GM12878 (cell line): ENCODE measurements at regions not wholly inside any gene's neighbourhood (a gene's known extent, or its start where the extent isn't known, plus 50 kb on each side); places are given as distances from the start of the nearest gene placed in this dataset.

ENCODE experiments used
- ATAC-seq: fragments of 200-7000 bp; cut with Tn5 transposase; 3 replicates; pipeline ENCODE4 v1.9.1; 2020; ENCODE audit warnings: mild to moderate bottlenecking, moderate library complexity
- BruUV-seq: library from RNA; stranded (reverse); fragments of 400-500 nt; replicated peaks from 2 replicates; lab custom pipeline; 2021; lab: Mats Ljungman, UMichigan
- CTCF ChIA-PET: fragments of 300-600 bp; sonication (Branson Sonifier 250); formaldehyde crosslinking; extraction: SDS; loops from one replicate; lab custom pipeline; 2021; ENCODE audit warnings: inconsistent platforms; lab: Yijun Ruan, JAX
- POLR2A ChIA-PET: fragments of 350-600 bp; formaldehyde crosslinking; extraction: SDS; loops from one replicate; lab custom pipeline; 2021; ENCODE audit warnings: inconsistent platforms; lab: Charles Lee
- RAD21 ChIA-PET: fragments of 300-600 bp; sonication (Branson Sonifier 250); formaldehyde crosslinking; loops from one replicate; lab custom pipeline; 2023; ENCODE audit warnings: antibody characterized with exemption; ENCODE audit not compliant: unreplicated experiment; lab: Charles Lee
- SMC1A ChIA-PET: fragments of 300-600 bp; sonication (Branson Sonifier 250); formaldehyde crosslinking; loops from one replicate; lab custom pipeline; 2023; ENCODE audit not compliant: unreplicated experiment, uncharacterized antibody; lab: Charles Lee
- DNase-seq: peaks from one replicate; pipeline ENCODE4 v3.0.0-alpha.2; 2011; ENCODE audit warnings: low read depth, low spot score
- FAIRE-seq: peaks from 3 replicates; lab custom pipeline; 2011; peaks lifted over from hg19 to GRCh38; lab: Jason Lieb, UNC
- H2AFZ ChIP-seq: 2 replicates; pipeline ENCODE4 v1.6.0; 2011; ENCODE audit warnings: low read depth, low read length, control low read depth; ENCODE audit not compliant: control insufficient read depth
- H3K27ac ChIP-seq: 2 replicates; pipeline ENCODE4 v1.5.1; 2011; ENCODE audit warnings: control low read depth; ENCODE audit not compliant: control insufficient read depth, insufficient read depth
- H3K27me3 ChIP-seq, 2 experiments: replicated peaks in 1 of 2; 2 replicates each; pipeline versions ENCODE4 v1.6.0 to v1.6.1; 2011; ENCODE audit warnings: low read length in 1 of 2; ENCODE audit not compliant: control insufficient read depth in 2 of 2, insufficient read depth in 2 of 2
- H3K36me3 ChIP-seq, 2 experiments: 2 replicates each; pipeline ENCODE4 v1.5.1; 2011; ENCODE audit warnings: low read length in 1 of 2; ENCODE audit not compliant: control insufficient read depth in 2 of 2, insufficient read depth in 2 of 2
- H3K4me1 ChIP-seq: 2 replicates; pipeline ENCODE4 v1.6.1; 2011; ENCODE audit warnings: mild to moderate bottlenecking, low read length, moderate library complexity, mixed read lengths; ENCODE audit not compliant: control insufficient read depth, insufficient read depth
- H3K4me2 ChIP-seq: 2 replicates; pipeline ENCODE4 v1.6.0; 2011; ENCODE audit warnings: control low read depth; ENCODE audit not compliant: control insufficient read depth, insufficient read depth
- H3K4me3 ChIP-seq: fragments of 200-600 bp; sonication (generic); 2 replicates; pipeline ENCODE4 v1.5.1; 2016
- H3K79me2 ChIP-seq: 2 replicates; pipeline ENCODE4 v1.6.0; 2011; ENCODE audit warnings: low read length; ENCODE audit not compliant: control insufficient read depth, insufficient read depth
- H3K9ac ChIP-seq: 2 replicates; pipeline ENCODE4 v1.8.0; 2011; ENCODE audit warnings: low read length, control low read depth, mixed read lengths; ENCODE audit not compliant: control insufficient read depth, insufficient read depth
- H3K9me3 ChIP-seq: replicated peaks from 3 replicates; pipeline ENCODE4 v1.5.1; 2011; ENCODE audit warnings: mild to moderate bottlenecking, low read length; ENCODE audit not compliant: control insufficient read depth, insufficient read depth
- H4K20me1 ChIP-seq: 2 replicates; pipeline ENCODE4 v1.6.0; 2011; ENCODE audit not compliant: control insufficient read depth, insufficient read depth
- ATF7 ChIP-seq: fragments of 450-650 bp; IDR thresholded peaks from 2 replicates; pipeline ENCODE4 v1.6.1; 2016; ENCODE audit warnings: low read depth, mild to moderate bottlenecking
- E2F4 ChIP-seq: IDR thresholded peaks from 2 replicates; pipeline ENCODE4 v1.6.1; 2012; ENCODE audit warnings: low read depth, low read length, improper control_type of control experiment
- KAT2A ChIP-seq: conservative IDR thresholded peaks from 2 replicates; pipeline ENCODE4 v1.6.1; 2011; ENCODE audit warnings: low read depth, low read length; ENCODE audit not compliant: control insufficient read depth
- LARP7 ChIP-seq: fragments of 450-650 bp; IDR thresholded peaks from 2 replicates; pipeline ENCODE4 v1.6.1; 2017; ENCODE audit warnings: mild to moderate bottlenecking
- PAX5 ChIP-seq: IDR thresholded peaks from 2 replicates; pipeline ENCODE4 v1.6.1; 2011; ENCODE audit warnings: low read depth, low read length, borderline replicate concordance
- POU2F2 ChIP-seq: IDR thresholded peaks from 3 replicates; pipeline ENCODE4 v1.6.1; 2011; ENCODE audit warnings: low read depth, mild to moderate bottlenecking, low read length, borderline replicate concordance
- RELA ChIP-seq: fragments of 450-650 bp; IDR thresholded peaks from 2 replicates; pipeline ENCODE4 v1.8.0; 2014; ENCODE audit warnings: borderline replicate concordance; ENCODE audit not compliant: partially characterized antibody
- YBX1 ChIP-seq: fragments of 450-650 bp; IDR thresholded peaks from 2 replicates; pipeline ENCODE4 v1.6.1; 2016; ENCODE audit warnings: antibody characterized with exemption
- ZNF217 ChIP-seq: fragments of 450-650 bp; IDR thresholded peaks from 2 replicates; pipeline ENCODE4 v1.6.1; 2017; ENCODE audit warnings: antibody characterized with exemption, mild to moderate bottlenecking
- ZNF274 ChIP-seq: IDR thresholded peaks from one replicate; pipeline ENCODE4 v1.8.0; 2011; ENCODE audit not compliant: insufficient read length, insufficient read depth
- WGBS: methylation state at CpG from one replicate; pipeline ENCODE4 v1.1.6; 2016; ENCODE audit warnings: low lambda C conversion rate; ENCODE audit not compliant: insufficient replicate concordance, insufficient coverage; ENCODE audit errors: missing lambda C conversion rate; 5-methylcytosine and 5-hydroxymethylcytosine counted together
- in situ Hi-C: fragments of 300-500 bp; cut with MboI; formaldehyde crosslinking; loops from 9 replicates; pipeline ENCODE4 v1.14.3; 2018; ENCODE audit warnings: mixed read lengths
- intact Hi-C: fragments of 100-400 bp; cut with micrococcal nuclease; formaldehyde crosslinking; loops from one replicate; pipeline ENCODE4 v1.14.2; 2022; ENCODE audit not compliant: unreplicated experiment

DNA sequence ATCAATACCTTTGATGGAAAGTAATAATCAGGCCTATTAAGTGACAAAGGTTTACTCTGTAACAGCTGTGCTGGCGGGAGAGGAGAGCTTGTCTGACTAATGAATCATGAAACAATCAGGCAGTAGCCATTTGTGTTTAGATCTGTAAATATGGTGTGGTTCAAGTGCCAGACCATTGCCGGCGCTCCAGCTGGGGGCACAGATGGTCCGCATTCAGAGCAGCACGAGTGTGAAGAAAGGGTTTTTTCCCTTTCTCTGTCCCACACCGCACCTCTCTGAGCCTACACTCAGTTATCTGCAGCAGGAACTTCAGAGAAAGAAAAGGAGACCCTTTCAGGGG is 111.3 kb upstream of the PAQR3 start (continued):
- no peak for TF ChIP-seq ZNF274

DNA sequence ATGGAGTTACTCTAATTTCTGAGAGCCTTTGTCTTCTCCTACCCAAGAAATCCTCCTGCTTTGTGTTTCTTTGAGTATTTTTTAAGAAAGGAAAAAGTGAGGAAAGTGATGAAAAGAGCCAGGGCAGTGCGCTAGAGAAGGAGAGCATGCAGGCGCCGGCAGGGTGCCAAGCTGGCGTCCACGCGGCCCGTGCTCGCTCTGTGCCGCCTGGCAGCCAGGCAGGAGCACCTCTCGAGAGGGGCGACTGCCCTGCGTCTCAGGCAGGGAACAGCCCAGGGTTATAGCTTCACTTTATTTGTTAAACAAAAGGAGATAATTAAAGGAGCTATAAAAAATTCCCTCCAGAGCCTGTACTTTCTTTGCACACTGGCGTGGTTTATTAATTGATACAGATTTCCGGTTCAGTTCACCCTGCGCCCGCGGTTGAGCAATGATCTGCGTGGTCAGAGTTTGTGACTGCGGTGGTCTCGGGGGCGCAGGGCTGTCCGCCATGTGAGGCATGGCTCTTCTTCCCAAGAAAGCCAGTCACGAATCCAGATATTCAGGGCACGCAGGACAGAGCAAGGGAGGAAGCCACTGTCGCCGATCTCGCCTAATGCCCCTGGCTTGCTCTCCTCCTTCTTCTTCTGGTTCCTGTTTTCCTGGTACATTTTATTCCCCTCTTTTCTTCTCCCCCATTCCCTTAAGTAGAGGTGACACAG is 110.8 kb upstream of the PAQR3 start:
- Histone ChIP-seq H3K36me3 (no peaks in the 10 kb centered on the region), H3K79me2 (no peaks in the 10 kb centered on the region), H3K4me2 (no peak overlapping the region), H3K9ac (no peak overlapping the region), H3K27ac (no peak overlapping the region), H3K9me3 (no peaks in the 10 kb centered on the region), H4K20me1 (no peaks in the 10 kb centered on the region), H3K27me3 (no peaks in the 10 kb centered on the region; a peak in 1 of 4 replicates), H2AFZ (no peak overlapping the region), H3K4me3 (no peak overlapping the region), H3K4me1 (no peaks in the 10 kb centered on the region)
- no peak for ATAC-seq
- TF ChIP-seq ATF7 = no peak
- no peak for TF ChIP-seq E2F4
- no peak for TF ChIP-seq KAT2A
- no peak for TF ChIP-seq LARP7
- TF ChIP-seq RELA = no peak
- TF ChIP-seq ZNF217 = no peak
- no peak for TF ChIP-seq YBX1
- TF ChIP-seq POU2F2 = no peak
- TF ChIP-seq PAX5 = no peak
- in situ Hi-C loops (no loop called here), intact Hi-C loops (no loop called here)
- ChIA-PET POLR2A (interaction anchor here (1.3 to 1.5 kb wide), 2 partner anchors 12 to 399 kb away, joined by 3 to 4 read pairs; no protein-coding TSS in a partner anchor), CTCF (interaction anchor here (1.5 to 3.1 kb wide), 3 partner anchors 8 to 97 kb away, joined by 3 to 15 read pairs (median 10); no protein-coding TSS in a partner anchor), RAD21 (interaction anchor here (1.5 kb wide), 1 partner anchor 187 kb away, joined by 3 read pairs; no protein-coding TSS in a partner anchor), SMC1A (interaction anchor here (0.6 to 3.6 kb wide), 9 partner anchors 8 to 663 kb away, joined by 3 to 19 read pairs (median 3); no protein-coding TSS in a partner anchor)
- DNase-seq = no peak
- FAIRE-seq = no peak
- BruUV-seq = no TSS peak
- WGBS = 60% methylated on average over 26 of the region's 27 CpGs
